Breast epithelium (tissue), 4 donors: ENCODE measurements at regions not wholly inside any gene's neighbourhood (a gene's known extent, or its start where the extent isn't known, plus 50 kb on each side); places are given as distances from the start of the nearest gene placed in this dataset.

Experiments used
- DNase-seq, 2 donors: peaks; one replicate each; pipeline ENCODE4 v3.0.0-alpha.2; 2019; ENCODE audit warnings: low spot score in 2 of 2
- H3K27ac ChIP-seq, 2 donors: fragments of 200-600 bp; sonication (generic) in 1 of 2; one replicate each; pipeline ENCODE4 v1.5.1; 2016 to 2019; ENCODE audit warnings: mild to moderate bottlenecking in 1 of 2
- H3K27me3 ChIP-seq, 2 donors: fragments of 200-600 bp; sonication (generic) in 1 of 2; one replicate each; pipeline versions ENCODE4 v1.5.1 to v1.6.0; 2017 to 2019; ENCODE audit warnings: control low read depth in 1 of 2, mild to moderate bottlenecking in 1 of 2
- H3K36me3 ChIP-seq: fragments of 200-600 bp; one replicate; pipeline ENCODE4 v1.5.1; 2019
- H3K4me1 ChIP-seq, 2 donors: fragments of 200-600 bp; sonication (generic); one replicate each; pipeline ENCODE4 v1.5.1; 2016 to 2019; ENCODE audit warnings: control low read depth in 1 of 2
- H3K4me3 ChIP-seq, 3 donors: fragments of 200-600 bp; sonication (generic); 1 replicate in 2 of 3; 2 replicates in 1 of 3; pipeline ENCODE4 v1.5.1; 2016 to 2019; ENCODE audit warnings: mild to moderate bottlenecking in 3 of 3, moderate library complexity in 2 of 3
- H3K9me3 ChIP-seq, 2 donors: fragments of 200-600 bp; sonication (generic) in 1 of 2; one replicate each; pipeline ENCODE4 v1.5.1; 2016 to 2019; ENCODE audit warnings: control low read depth in 1 of 2
- CTCF ChIP-seq, 3 donors: fragments of 450-650 bp; IDR thresholded peaks; one replicate each; pipeline ENCODE4 v1.5.1; 2016 to 2017; ENCODE audit warnings: antibody characterized with exemption in 3 of 3, mild to moderate bottlenecking in 3 of 3, moderate library complexity in 3 of 3
- POLR2A ChIP-seq: fragments of 450-650 bp; IDR thresholded peaks from one replicate; pipeline ENCODE4 v1.6.1; 2016; ENCODE audit warnings: antibody characterized with exemption, mild to moderate bottlenecking, moderate library complexity
- POLR2AphosphoS5 ChIP-seq, 3 donors: sonication (generic); formaldehyde crosslinking; IDR thresholded peaks; one replicate each; pipeline ENCODE4 v1.6.1; 2017; ENCODE audit warnings: antibody characterized with exemption in 3 of 3
- intact Hi-C: fragments of 100-400 bp; cut with DNase I; formaldehyde crosslinking; loops from one replicate; pipeline ENCODE4 v1.15.1; 2023; ENCODE audit warnings: low total_unique reads

GRCh38 chr6:137685798-137686375 lies 181.2 kb upstream of the TNFAIP3 start:
- Histone ChIP-seq H3K27me3 (no peaks in the 10 kb centered on the region), H3K36me3 (no peaks in the 10 kb centered on the region), H3K4me3 (no peak overlapping the region), H3K27ac (no peak overlapping the region), H3K4me1 (no peaks in the 10 kb centered on the region), H3K9me3 (no peaks in the 10 kb centered on the region)
- DNase-seq: no peak
- TF ChIP-seq POLR2AphosphoS5 (IDR thresholded peaks at IDR 0.05) (no peak), CTCF (IDR thresholded peaks at IDR 0.05) (no peak), POLR2A (no peak)
- intact Hi-C loops: no loop called here

GRCh38 chr6:137687818-137688217 lies 179.2 kb upstream of the TNFAIP3 start:
- TF ChIP-seq CTCF (IDR thresholded peaks at IDR 0.05) (no peak), POLR2A (no peak), POLR2AphosphoS5 (IDR thresholded peaks at IDR 0.05) (no peak)
- no peaks in the 10 kb centered on the region for H3K4me1 ChIP-seq
- H3K4me3 ChIP-seq: no peak overlapping the region
- DNase-seq: no peak
- H3K27me3 ChIP-seq: no peaks in the 10 kb centered on the region
- H3K9me3 ChIP-seq: no peaks in the 10 kb centered on the region
- intact Hi-C loops: no loop called here
- no peak overlapping the region for H3K27ac ChIP-seq
- H3K36me3 ChIP-seq: no peaks in the 10 kb centered on the region

- H3K9me3 ChIP-seq: no peaks in the 10 kb centered on the region
- no peak for DNase-seq
- intact Hi-C loops: no loop called here
- H3K4me1 ChIP-seq: no peaks in the 10 kb centered on the region
- TF ChIP-seq POLR2AphosphoS5 (IDR thresholded peaks at IDR 0.05) (no peak), CTCF (IDR thresholded peaks at IDR 0.05) (no peak), POLR2A (no peak)
- no peak overlapping the region for H3K4me3 ChIP-seq
- no peak overlapping the region for H3K27ac ChIP-seq
- no peaks in the 10 kb centered on the region for H3K27me3 ChIP-seq
- no peaks in the 10 kb centered on the region for H3K36me3 ChIP-seq
Observed at GRCh38 chr6:137688230-137688971, 178.7 kb upstream of the TNFAIP3 start.

- no peaks in the 10 kb centered on the region for H3K4me1 ChIP-seq
- H3K4me3 ChIP-seq: no peak overlapping the region
- no peaks in the 10 kb centered on the region for H3K36me3 ChIP-seq
- intact Hi-C loops: no loop called here
- no peaks in the 10 kb centered on the region for H3K9me3 ChIP-seq
- DNase-seq: no peak
- H3K27me3 ChIP-seq: no peaks in the 10 kb centered on the region
- no peak overlapping the region for H3K27ac ChIP-seq
- TF ChIP-seq POLR2A (no peak), CTCF (IDR thresholded peaks at IDR 0.05) (no peak)
Observed at GRCh38 chr6:137689377-137689776, 177.7 kb upstream of the TNFAIP3 start.

DNA sequence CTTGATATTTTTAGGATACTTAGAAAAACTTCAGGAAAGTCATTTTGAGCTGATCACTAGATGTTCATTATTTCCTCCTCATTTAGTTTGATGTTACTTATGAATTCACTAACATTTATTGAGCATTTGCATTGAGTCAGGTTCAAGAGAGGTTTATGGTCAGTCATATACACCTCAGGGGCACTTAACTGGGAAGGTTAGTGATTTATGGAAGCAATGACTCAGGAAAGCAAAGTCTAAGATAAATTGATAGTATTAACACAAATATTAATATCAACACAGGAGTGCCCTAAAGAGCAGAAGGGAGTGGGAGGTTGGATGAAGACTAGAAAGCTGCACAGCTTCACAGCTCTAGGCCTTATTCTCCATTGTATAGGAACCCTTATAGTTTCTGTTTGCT lies 177.0 kb upstream of the TNFAIP3 start:
- no peaks in the 10 kb centered on the region for H3K4me1 ChIP-seq
- H3K9me3 ChIP-seq: no peaks in the 10 kb centered on the region
- no peak for DNase-seq
- intact Hi-C loops: no loop called here
- H3K27me3 ChIP-seq: no peaks in the 10 kb centered on the region
- H3K27ac ChIP-seq: no peak overlapping the region
- no peak overlapping the region for H3K4me3 ChIP-seq
- no peaks in the 10 kb centered on the region for H3K36me3 ChIP-seq
- TF ChIP-seq POLR2AphosphoS5 (IDR thresholded peaks at IDR 0.05) (no peak), CTCF (IDR thresholded peaks at IDR 0.05) (no peak), POLR2A (no peak)
